ENCODE measurements at regions not wholly inside any gene's neighbourhood (a gene's known extent, or its start where the extent isn't known, plus 50 kb on each side); places are given as distances from the start of the nearest gene placed in this dataset.

DNA sequence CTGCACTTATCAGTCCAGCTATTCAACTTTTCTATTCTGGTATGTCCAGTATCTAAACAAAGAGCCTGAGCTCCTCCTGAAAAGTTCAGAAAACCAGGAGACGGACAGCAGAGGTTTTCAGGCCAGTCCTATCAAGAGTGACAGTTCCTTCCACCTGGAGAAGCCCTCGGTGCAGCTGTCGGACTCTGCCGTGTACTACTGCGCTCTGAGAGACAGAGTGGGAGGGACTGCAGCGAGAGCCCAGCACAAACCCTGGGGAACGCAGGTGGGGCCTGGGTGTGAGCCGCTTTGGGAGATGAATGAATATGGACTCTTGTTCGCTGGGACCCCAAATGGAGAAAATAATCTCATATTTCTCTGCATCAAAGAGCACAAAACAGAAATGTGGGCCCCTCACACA, 329.8 kb upstream of the OR4E1 start:
- Histone ChIP-seq H4K8ac (ENCODE audit: extremely low read depth, insufficient read depth, low read length) (no peak overlapping the region), H3K79me1 (ENCODE audit: low read depth, low read length) (no peaks in the 10 kb centered on the region), H3K27ac (ENCODE audit: low read depth, low read length) (no peak overlapping the region), H3K4me1 (replicated peaks in 1 of 4; ENCODE audit: control insufficient read depth in 3 of 4, insufficient read depth in 4 of 4, low read length in 3 of 4) (no peaks in the 10 kb centered on the region), H3K4me2 (ENCODE audit: insufficient read depth in 1 of 2, low read depth in 2 of 2, low read length in 2 of 2) (no peak overlapping the region), H3K56ac (replicated peaks; ENCODE audit: insufficient read length, low read depth, low read length) (no peak overlapping the region), H3K9me3 (ENCODE audit: insufficient read depth in 2 of 2, low read depth in 1 of 2, low read length in 1 of 2) (no peaks in the 10 kb centered on the region), H4K91ac (replicated peaks; ENCODE audit: insufficient read length, low read length) (no peak overlapping the region), H3K27me3 (replicated peaks in 1 of 4; ENCODE audit: control insufficient read depth in 3 of 4, extremely low read depth in 1 of 4, insufficient read depth in 3 of 4, low read length in 3 of 4) (no peaks in the 10 kb centered on the region), H4K20me1 (replicated peaks in 1 of 2; ENCODE audit: control insufficient read depth in 1 of 2, insufficient read depth in 2 of 2, low read length in 2 of 2) (no peaks in the 10 kb centered on the region), H3K23me2 (ENCODE audit: low read depth, low read length) (no peaks in the 10 kb centered on the region), H2AK5ac (ENCODE audit: low read depth, low read length) (no peak overlapping the region), H2BK15ac (ENCODE audit: low read length) (no peak overlapping the region), H2BK20ac (ENCODE audit: low read length) (no peak overlapping the region), H3K36me3 (ENCODE audit: control insufficient read depth in 2 of 4, insufficient read depth in 4 of 4, low read length in 3 of 4) (no peaks in the 10 kb centered on the region), H2AFZ (ENCODE audit: low read length) (0 out of 2 replicates have a peak overlapping the region, but pooled peaks have one; percentile 80), H3K18ac (ENCODE audit: extremely low read depth, low read length) (no peak overlapping the region), H3K9ac (replicated peaks in 1 of 4; ENCODE audit: extremely low read depth in 1 of 4, low read depth in 3 of 4, low read length in 3 of 4) (no peak overlapping the region), H3K14ac (ENCODE audit: insufficient read length) (no peak overlapping the region), H2BK12ac (ENCODE audit: low read depth, low read length) (no peak overlapping the region), H3K23ac (ENCODE audit: insufficient read length) (no peak overlapping the region), H2BK5ac (ENCODE audit: low read depth, low read length) (no peak overlapping the region), H3K4ac (replicated peaks; ENCODE audit: insufficient read length, low read depth, low read length) (no peak overlapping the region), H4K5ac (ENCODE audit: insufficient read length, low read depth, low read length) (no peak overlapping the region), H3K4me3 (ENCODE audit: extremely low read depth in 1 of 4, insufficient read depth in 2 of 4, low read depth in 3 of 4, low read length in 4 of 4) (no peak overlapping the region), H3K79me2 (ENCODE audit: control insufficient read depth in 1 of 2, insufficient read depth in 2 of 2, low read length in 2 of 2) (no peaks in the 10 kb centered on the region), H2BK120ac (replicated peaks; ENCODE audit: low read depth, low read length) (no peak overlapping the region)
- no peak for FAIRE-seq
- ChIA-PET POLR2A (ENCODE audit: partially characterized antibody) (no interaction called here), CTCF (ENCODE audit: partially characterized antibody) (interaction anchor here (0.6 to 9.4 kb wide), 21 partner anchors 9 to 269 kb away, joined by 3 to 141 read pairs (median 6); no protein-coding TSS in a partner anchor)
- TF ChIP-seq CREB1 (IDR thresholded peaks at IDR 0.05) = no peak
- no peak for TF ChIP-seq TEAD4 (IDR thresholded peaks at IDR 0.05; ENCODE audit: low read depth, low read length)
- no peak for TF ChIP-seq EGR1 (IDR thresholded peaks at IDR 0.05; ENCODE audit: borderline replicate concordance, low read depth, low read length)
- TF ChIP-seq KDM5A (IDR thresholded peaks at IDR 0.05; ENCODE audit: low read length) = no peak
- TF ChIP-seq NRF1 (IDR thresholded peaks at IDR 0.05; ENCODE audit: low read depth, low read length) = no peak
- no peak for TF ChIP-seq SUZ12 (IDR thresholded peaks at IDR 0.05; ENCODE audit: low read length)
- TF ChIP-seq BCL11A (IDR thresholded peaks at IDR 0.05; ENCODE audit: low read depth in 2 of 2, low read length in 2 of 2) = no peak
- TF ChIP-seq CBX5 (IDR thresholded peaks at IDR 0.05; ENCODE audit: low read depth, low read length) = no peak
- no peak for TF ChIP-seq JUND (IDR thresholded peaks at IDR 0.05; ENCODE audit: low read length)
- TF ChIP-seq TBP (IDR thresholded peaks at IDR 0.05; ENCODE audit: low read depth, low read length) = no peak
- no peak for TF ChIP-seq CHD1 (IDR thresholded peaks at IDR 0.05; ENCODE audit: low read depth, low read length)
- TF ChIP-seq KDM1A (IDR thresholded peaks at IDR 0.05; ENCODE audit: borderline replicate concordance, low read length) = no peak
- no peak for TF ChIP-seq ATF2 (IDR thresholded peaks at IDR 0.05; ENCODE audit: low read length)
- WGBS, 2 experiments (ENCODE audit: extremely low coverage in 1 of 2, insufficient coverage in 1 of 2, insufficient read length in 1 of 2, insufficient replicate concordance in 2 of 2, low coverage in 1 of 2, low lambda C conversion rate in 2 of 2, missing lambda C conversion rate in 1 of 2) = 95% methylated on average over 9 of the region's 9 CpGs; no CpG with 5 or more reads in 1 of the 2 experiments
- no peak for DNase-seq (ENCODE audit: low read depth in 1 of 2, low spot score in 2 of 2)
